Activated naive CD4-positive, alpha-beta T cell treated with anti-CD3 and anti-CD28 coated beads, Interleukin-2, amount 10 ng/mL, durations not matched to agents 7 days and 5 days (primary cell): ENCODE measurements at regions not wholly inside any gene's neighbourhood (a gene's known extent, or its start where the extent isn't known, plus 50 kb on each side); places are given as distances from the start of the nearest gene placed in this dataset.

Experiments used
- CTCF ChIA-PET: fragments of 350-600 bp; sonication (Branson Sonifier 250); formaldehyde crosslinking; loops from one replicate; lab custom pipeline; 2021; ENCODE audit warnings: antibody characterized with exemption; lab: Charles Lee
- DNase-seq: peaks from one replicate; pipeline ENCODE4 v3.0.0-alpha.2; 2020
- H3K27ac Mint-ChIP-seq: one replicate; pipeline ENCODE4 v1.8.0; 2021; ENCODE audit warnings: mild to moderate bottlenecking, moderate library complexity, mixed read lengths
- H3K27me3 Mint-ChIP-seq: one replicate; pipeline ENCODE4 v1.8.0; 2021; ENCODE audit warnings: mild to moderate bottlenecking, mixed read lengths
- H3K36me3 Mint-ChIP-seq: one replicate; pipeline ENCODE4 v1.8.0; 2021; ENCODE audit warnings: mixed read lengths
- H3K4me1 Mint-ChIP-seq: one replicate; pipeline ENCODE4 v1.8.0; 2021; ENCODE audit warnings: mixed read lengths
- H3K4me3 Mint-ChIP-seq: one replicate; pipeline ENCODE4 v1.8.0; 2021; ENCODE audit warnings: mild to moderate bottlenecking, moderate library complexity, mixed read lengths
- H3K9me3 Mint-ChIP-seq: one replicate; pipeline ENCODE4 v1.8.0; 2021; ENCODE audit warnings: mixed read lengths

DNA sequence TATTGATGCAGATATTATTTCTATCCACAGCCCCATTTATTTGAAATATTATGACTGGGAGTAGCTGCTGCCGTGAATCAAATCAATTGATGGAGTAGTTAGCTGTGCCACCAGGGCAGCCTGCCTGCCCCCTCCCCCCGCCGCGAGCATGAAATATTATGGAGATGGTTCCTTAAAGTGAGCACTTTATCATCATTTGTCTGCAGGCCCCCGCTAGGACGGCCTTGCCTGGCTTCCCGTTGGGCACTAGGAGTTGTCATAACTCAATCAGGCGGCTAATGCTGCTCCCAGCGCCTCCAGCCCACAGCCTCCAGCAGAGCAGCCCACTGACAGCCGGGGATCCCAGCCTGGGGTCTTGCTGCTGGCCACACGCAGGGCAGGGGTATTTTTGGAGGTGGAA lies 173.9 kb downstream of the SALL1 start:
- Mint-ChIP-seq H3K27ac (no peak overlapping the region), H3K27me3 (peaks cover 7% of the 10 kb centered on the region), H3K4me3 (no peak overlapping the region), H3K9me3 (no peaks in the 10 kb centered on the region), H3K4me1 (no peaks in the 10 kb centered on the region), H3K36me3 (no peaks in the 10 kb centered on the region)
- no peak for DNase-seq
- CTCF ChIA-PET: no interaction called here

DNA sequence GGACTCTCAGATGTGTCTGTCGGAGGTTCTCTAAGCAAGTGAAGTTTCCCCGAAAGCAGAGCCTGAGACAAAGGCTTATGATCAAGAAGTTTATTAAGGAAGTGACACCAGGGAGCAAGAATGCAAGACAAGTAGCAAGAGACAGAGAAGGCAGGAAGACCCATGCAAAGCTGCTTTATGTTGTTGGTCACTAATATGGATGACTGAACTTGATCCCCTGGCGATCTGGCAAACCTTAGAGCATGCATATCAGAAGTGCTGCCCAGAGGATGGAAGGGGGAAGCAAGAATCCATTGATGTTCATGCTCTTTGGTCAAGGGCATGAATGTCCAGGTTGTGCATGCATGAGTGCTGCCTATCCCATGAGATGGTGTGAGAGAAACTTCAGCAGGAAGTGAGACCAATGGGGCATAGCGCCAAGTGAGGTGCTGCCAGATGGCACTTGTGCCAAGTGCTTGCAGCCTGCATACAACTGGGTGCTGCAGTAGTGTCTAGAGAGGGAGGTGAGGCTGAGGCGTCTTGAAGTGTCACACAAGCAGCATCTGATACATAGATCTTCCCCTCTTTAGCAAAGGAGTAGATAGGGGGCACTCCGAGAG lies 176.5 kb downstream of the SALL1 start:
- no peak for DNase-seq
- Mint-ChIP-seq H3K27me3 (peaks cover 7% of the 10 kb centered on the region), H3K4me3 (no peak overlapping the region), H3K4me1 (no peaks in the 10 kb centered on the region), H3K9me3 (no peaks in the 10 kb centered on the region), H3K27ac (no peak overlapping the region), H3K36me3 (no peaks in the 10 kb centered on the region)
- CTCF ChIA-PET: no interaction called here

DNA sequence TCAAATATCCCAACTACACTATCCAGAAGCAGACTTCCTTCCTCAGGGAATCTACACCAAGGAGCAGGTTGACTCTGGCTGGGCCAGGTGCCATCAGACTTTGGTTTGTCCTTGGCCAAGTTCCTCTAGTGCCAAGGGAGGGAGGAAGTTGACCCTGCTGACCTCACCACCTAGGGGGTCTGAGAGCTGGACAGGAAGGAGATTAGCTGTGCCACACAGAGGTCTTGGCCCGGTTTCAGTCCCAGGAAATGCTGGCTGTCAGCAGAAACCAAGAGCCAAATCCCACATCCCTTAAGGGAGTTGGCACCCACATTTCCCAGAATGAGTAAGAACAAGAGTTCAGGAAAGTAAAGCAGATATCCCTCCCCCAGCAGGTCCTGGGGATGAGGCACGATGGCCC lies 178.2 kb downstream of the SALL1 start:
- H3K4me1 Mint-ChIP-seq: no peaks in the 10 kb centered on the region
- H3K27me3 Mint-ChIP-seq: peaks cover 7% of the 10 kb centered on the region
- H3K9me3 Mint-ChIP-seq: no peaks in the 10 kb centered on the region
- no peak overlapping the region for H3K27ac Mint-ChIP-seq
- no peak for DNase-seq
- CTCF ChIA-PET: no interaction called here
- H3K36me3 Mint-ChIP-seq: no peaks in the 10 kb centered on the region
- no peak overlapping the region for H3K4me3 Mint-ChIP-seq

DNA sequence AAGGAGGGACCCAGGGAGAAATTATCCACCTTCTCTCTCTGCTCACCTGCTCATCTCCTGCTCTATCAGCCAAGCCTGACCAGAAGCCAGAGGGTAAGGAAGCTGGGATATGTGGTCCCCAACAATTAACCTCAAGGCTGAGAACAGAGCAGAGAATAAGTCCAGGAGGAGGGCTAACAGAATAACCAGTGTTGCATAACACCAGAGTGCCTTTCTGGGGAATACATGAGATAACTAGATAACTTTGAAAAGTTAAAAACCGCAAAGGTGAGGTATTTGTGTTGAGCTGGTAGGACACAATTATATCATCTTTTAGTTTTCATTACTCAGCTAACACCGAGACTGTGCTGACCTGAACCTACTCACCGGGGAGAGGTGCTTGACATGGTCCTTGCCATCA lies 180.8 kb downstream of the SALL1 start:
- no peaks in the 10 kb centered on the region for H3K9me3 Mint-ChIP-seq
- CTCF ChIA-PET: no interaction called here
- DNase-seq: no peak

DNA sequence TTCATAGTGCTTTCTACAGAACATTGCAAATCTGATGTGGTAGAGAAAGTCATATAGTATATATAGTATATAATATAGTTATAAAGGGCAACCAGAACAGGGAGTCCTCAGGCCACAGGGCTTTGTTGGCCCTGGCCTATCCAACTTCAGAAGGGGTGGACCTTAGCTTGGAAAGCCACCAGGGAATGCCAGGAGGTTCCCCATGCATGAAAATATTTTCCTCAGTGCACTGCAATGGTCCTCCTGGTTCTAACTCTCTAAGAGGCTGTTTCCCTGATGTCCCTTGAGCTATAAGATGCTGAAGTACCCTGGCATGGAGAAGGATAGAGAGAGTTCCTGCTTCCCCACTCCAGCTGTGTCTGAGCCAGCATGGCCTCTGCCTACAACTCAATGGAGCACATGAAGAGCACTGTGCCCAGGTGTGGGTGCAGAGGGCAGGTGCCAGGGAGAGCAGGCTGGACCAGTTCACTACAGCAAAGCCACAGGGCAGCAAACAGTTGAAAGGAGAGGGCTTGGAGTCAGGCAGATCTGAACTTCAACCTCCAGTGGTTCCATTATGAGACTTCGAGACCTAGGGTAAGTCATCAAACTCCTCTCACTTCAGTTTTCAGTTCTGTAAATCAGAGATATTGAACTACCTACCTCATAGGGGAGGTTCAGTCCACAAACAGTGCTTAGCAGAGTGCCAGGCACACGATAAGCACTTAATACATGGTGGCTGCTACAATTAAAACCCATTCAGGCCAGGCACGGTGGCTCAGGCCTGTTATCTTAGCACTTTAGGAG lies 183.1 kb downstream of the SALL1 start:
- DNase-seq: no peak
- H3K9me3 Mint-ChIP-seq: no peaks in the 10 kb centered on the region
- CTCF ChIA-PET: no interaction called here

More for the DNA sequence above, 180.8 kb downstream of the SALL1 start:
- Mint-ChIP-seq H3K27me3 (peaks cover 7% of the 10 kb centered on the region), H3K4me1 (no peaks in the 10 kb centered on the region), H3K4me3 (no peak overlapping the region), H3K27ac (no peak overlapping the region), H3K36me3 (no peaks in the 10 kb centered on the region)

DNA sequence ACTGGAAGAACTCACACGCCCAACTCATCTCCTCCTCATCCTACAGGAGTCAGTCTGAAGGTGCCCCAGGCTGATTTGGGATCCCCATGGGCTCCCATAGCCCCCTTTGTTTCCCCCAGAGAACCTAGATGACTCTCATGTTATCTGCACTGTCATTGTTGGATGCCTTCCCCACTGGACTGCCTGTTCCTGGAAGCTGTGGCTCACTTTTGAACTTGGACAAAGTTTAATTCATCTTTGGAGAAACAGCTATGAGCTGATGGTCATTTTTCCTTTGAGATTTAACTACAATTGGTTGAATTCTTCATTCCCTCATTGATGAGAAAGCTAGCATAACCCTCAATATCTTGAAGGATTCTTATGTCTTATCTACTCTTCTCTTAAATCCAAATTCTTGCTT lies 186.6 kb downstream of the SALL1 start:
- no peaks in the 10 kb centered on the region for H3K9me3 Mint-ChIP-seq
- no peak overlapping the region for H3K27ac Mint-ChIP-seq
- no peak overlapping the region for H3K4me3 Mint-ChIP-seq
- CTCF ChIA-PET: no interaction called here
- H3K4me1 Mint-ChIP-seq: no peaks in the 10 kb centered on the region
- H3K36me3 Mint-ChIP-seq: no peaks in the 10 kb centered on the region
- H3K27me3 Mint-ChIP-seq: peaks cover 7% of the 10 kb centered on the region
- no peak for DNase-seq

More for the DNA sequence above, 183.1 kb downstream of the SALL1 start:
- H3K27ac Mint-ChIP-seq: no peak overlapping the region
- H3K36me3 Mint-ChIP-seq: no peaks in the 10 kb centered on the region
- peaks cover 6% of the 10 kb centered on the region for H3K27me3 Mint-ChIP-seq
- H3K4me3 Mint-ChIP-seq: no peak overlapping the region
- H3K4me1 Mint-ChIP-seq: no peaks in the 10 kb centered on the region

DNA sequence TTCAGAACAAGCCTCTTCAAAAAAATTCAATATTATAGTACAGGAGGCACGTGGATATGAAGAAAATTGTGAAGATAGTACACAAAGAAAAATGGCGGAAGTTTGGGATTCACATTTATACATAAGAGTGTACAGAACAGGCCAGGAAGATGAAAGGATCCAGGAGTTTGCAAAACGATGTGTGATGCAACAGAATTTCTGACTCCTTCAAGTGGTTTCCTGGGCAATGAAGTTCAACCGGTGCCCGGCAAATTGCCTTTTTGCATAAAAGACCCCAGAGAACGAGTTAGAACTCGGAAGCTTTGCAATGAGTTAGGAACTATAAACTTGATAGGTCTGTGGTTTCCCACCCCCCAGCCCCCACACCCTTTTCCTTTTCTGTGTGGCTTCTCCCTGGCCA lies 189.1 kb downstream of the SALL1 start:
- no peaks in the 10 kb centered on the region for H3K9me3 Mint-ChIP-seq
- H3K4me3 Mint-ChIP-seq: no peak overlapping the region
- no peaks in the 10 kb centered on the region for H3K36me3 Mint-ChIP-seq
- H3K27me3 Mint-ChIP-seq: peaks cover 7% of the 10 kb centered on the region
- no peak overlapping the region for H3K27ac Mint-ChIP-seq
- DNase-seq: no peak
- no peaks in the 10 kb centered on the region for H3K4me1 Mint-ChIP-seq
- CTCF ChIA-PET: no interaction called here

DNA sequence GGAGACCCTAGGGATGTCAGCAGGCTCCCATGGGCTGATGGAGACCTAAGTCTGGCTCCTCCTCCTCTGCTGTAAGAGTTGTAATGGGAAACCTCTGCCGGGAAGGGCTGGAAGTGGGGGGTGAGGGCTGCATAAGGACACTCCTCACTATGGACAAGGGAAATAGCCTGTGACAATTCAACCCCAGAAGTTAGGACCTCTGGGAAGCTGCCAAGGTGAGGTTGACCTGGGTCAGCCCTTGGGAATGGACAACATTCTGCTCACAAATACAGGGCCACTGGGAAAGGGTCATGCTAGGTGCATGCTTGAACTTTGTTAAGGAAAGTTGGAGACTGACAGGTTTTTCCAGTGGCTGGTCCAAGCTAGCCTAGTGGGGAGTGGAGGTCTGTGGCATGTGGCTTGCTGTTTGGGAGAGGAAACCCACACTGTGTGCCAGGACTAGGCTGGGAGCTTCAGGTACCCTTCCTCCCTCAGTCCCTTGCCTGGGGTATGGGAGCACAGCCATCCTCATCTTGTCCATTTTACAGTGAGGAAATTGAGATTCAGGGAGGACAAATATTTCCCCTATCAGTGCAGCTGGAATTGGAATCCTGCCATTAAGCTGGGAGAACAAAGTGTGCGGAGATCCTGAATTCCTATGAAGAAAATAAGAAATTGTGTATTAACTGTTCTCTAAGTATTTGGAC lies 190.4 kb downstream of the SALL1 start:
- Mint-ChIP-seq H3K27me3 (peaks cover 7% of the 10 kb centered on the region), H3K27ac (no peak overlapping the region), H3K9me3 (no peaks in the 10 kb centered on the region), H3K4me3 (no peak overlapping the region), H3K4me1 (no peaks in the 10 kb centered on the region), H3K36me3 (no peaks in the 10 kb centered on the region)
- no peak for DNase-seq
- CTCF ChIA-PET: no interaction called here

DNA sequence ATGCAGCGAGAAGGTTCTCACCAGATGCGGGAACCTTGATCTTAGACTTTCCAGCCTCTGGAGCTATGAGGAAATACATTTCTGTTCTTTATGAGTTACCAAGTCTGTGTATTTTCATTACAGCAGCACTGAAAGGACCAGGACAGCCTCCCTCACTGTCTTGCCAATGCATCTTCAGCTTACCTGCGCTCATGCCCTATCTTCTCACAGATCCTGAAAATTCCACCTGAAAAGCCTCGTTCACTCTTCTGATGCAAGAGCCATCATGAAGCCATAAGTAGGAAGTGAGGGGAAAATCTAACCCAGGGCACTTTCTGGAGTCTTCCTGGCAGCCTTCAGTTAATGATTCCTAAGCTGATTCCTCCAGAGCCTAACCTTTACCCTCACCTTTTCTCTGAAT lies 194.0 kb downstream of the SALL1 start:
- Mint-ChIP-seq H3K27me3 (peaks cover 17% of the 10 kb centered on the region), H3K36me3 (no peaks in the 10 kb centered on the region), H3K27ac (no peak overlapping the region), H3K4me3 (no peak overlapping the region), H3K9me3 (no peaks in the 10 kb centered on the region), H3K4me1 (no peaks in the 10 kb centered on the region)
- CTCF ChIA-PET: no interaction called here
- DNase-seq: no peak

DNA sequence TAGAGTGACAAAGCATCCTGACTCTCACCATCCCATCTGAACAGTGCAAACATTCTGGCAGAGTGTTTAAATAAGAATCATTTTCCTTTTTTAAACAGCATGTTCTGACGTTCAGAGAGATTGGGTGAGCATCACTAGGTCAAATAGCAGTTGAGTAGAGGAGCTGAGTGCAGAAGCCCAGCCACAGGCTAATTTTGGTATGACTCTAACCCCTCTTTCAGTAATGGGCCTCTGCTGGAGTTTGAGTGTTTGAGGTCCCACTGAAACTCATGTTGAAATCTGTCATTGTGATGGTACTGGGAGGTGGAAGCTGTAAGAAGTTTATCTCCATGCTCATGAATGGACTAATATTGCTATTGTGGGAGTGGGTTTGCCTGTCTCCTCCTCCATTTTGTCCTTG lies 194.4 kb downstream of the SALL1 start:
- H3K27ac Mint-ChIP-seq: no peak overlapping the region
- peaks cover 17% of the 10 kb centered on the region for H3K27me3 Mint-ChIP-seq
- no peaks in the 10 kb centered on the region for H3K9me3 Mint-ChIP-seq
- DNase-seq: no peak
- no peaks in the 10 kb centered on the region for H3K36me3 Mint-ChIP-seq
- CTCF ChIA-PET: no interaction called here
- no peaks in the 10 kb centered on the region for H3K4me1 Mint-ChIP-seq
- no peak overlapping the region for H3K4me3 Mint-ChIP-seq

DNA sequence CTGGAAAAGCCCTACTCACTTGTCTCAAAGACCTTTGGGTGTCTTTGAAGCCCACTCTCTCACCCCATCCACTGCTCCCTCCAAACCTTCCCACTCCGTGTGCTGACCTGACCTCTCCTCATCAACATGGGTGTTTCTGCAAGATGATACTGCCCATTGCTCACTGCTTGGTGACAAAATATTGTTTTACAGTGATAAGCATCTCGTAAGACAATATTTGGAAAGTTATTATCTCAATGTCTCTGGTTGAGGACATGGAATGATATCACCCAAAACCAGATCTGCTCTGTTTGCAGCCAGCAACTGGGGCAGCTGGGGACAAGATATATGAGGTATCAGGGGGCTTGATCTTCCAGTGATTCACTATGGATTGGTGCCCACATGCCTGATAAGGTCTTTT lies 195.8 kb downstream of the SALL1 start:
- no peaks in the 10 kb centered on the region for H3K4me1 Mint-ChIP-seq
- CTCF ChIA-PET: no interaction called here
- no peak overlapping the region for H3K27ac Mint-ChIP-seq
- no peak for DNase-seq
- H3K27me3 Mint-ChIP-seq: peaks cover 11% of the 10 kb centered on the region
- no peaks in the 10 kb centered on the region for H3K36me3 Mint-ChIP-seq
- no peaks in the 10 kb centered on the region for H3K9me3 Mint-ChIP-seq
- H3K4me3 Mint-ChIP-seq: no peak overlapping the region

DNA sequence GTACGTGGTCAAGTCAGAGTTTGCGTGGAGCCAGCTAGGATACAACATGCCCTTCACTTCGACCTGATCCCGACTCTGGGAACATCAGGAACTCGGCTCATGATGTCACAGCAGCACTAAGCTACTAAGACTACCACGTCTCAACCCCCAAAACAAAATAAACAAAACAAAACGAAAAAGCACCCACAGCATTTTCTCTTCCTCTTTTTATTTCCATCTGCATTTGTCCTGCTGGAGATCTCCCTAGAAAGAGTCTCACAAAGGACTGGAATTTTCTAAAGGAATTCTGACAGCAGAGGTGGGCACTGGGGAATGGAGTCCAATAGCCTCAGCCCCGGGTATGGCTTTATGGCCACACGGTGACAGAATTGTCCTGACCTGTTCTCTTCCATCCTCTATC lies 196.6 kb downstream of the SALL1 start:
- no peaks in the 10 kb centered on the region for H3K36me3 Mint-ChIP-seq
- peaks cover 10% of the 10 kb centered on the region for H3K27me3 Mint-ChIP-seq
- no peak overlapping the region for H3K27ac Mint-ChIP-seq
- H3K9me3 Mint-ChIP-seq: no peaks in the 10 kb centered on the region
- no peak for DNase-seq
- H3K4me3 Mint-ChIP-seq: no peak overlapping the region
- CTCF ChIA-PET: no interaction called here
- no peaks in the 10 kb centered on the region for H3K4me1 Mint-ChIP-seq

DNA sequence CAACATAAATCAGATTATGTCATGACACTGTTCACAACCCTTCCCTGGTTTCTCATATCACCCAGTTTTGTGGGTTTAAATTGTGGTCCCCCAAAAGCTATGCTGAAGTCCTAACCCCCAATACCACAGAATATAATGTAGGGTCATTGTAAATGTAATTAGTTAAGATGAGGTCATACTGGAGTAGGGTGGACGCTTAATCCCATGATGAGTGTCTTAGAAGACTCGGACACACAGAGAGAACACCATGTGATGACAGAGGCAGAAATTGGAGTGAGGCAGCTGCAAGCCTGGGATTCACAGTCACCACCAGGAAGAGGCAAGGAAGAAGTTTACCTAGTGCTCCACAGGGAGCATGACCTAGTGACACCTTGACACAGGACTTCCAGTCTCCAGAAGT lies 197.8 kb downstream of the SALL1 start:
- Mint-ChIP-seq H3K27ac (no peak overlapping the region), H3K4me1 (no peaks in the 10 kb centered on the region), H3K36me3 (no peaks in the 10 kb centered on the region), H3K27me3 (peaks cover 10% of the 10 kb centered on the region), H3K9me3 (no peaks in the 10 kb centered on the region), H3K4me3 (no peak overlapping the region)
- DNase-seq: no peak
- CTCF ChIA-PET: no interaction called here

DNA sequence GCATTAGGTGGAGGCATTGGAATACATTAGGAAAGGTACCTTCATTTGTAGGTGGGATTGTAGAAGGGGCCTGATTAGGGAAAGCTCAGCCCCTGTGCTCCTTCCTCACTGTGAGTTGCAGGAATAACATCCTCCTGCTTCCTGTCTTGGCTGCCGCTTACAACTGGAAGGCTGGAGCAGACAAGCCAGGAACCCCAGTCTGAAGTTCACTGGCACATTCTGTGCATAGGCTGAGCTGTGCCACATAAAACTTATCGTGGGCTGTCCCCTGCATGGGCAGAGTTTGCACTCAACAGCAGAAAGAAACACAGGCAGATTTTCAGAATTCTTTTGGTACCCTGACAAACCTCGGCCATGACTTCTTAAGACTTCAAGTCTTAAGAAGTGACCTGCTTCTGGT lies 200.1 kb downstream of the SALL1 start:
- CTCF ChIA-PET: no interaction called here
- H3K4me3 Mint-ChIP-seq: no peak overlapping the region
- no peak overlapping the region for H3K27ac Mint-ChIP-seq
- H3K27me3 Mint-ChIP-seq: peaks cover 10% of the 10 kb centered on the region
- DNase-seq: no peak
- no peaks in the 10 kb centered on the region for H3K36me3 Mint-ChIP-seq
- no peaks in the 10 kb centered on the region for H3K9me3 Mint-ChIP-seq
- no peaks in the 10 kb centered on the region for H3K4me1 Mint-ChIP-seq
